K562 (cell line): ENCODE measurements at regions not wholly inside any gene's neighbourhood (a gene's known extent, or its start where the extent isn't known, plus 50 kb on each side); places are given as distances from the start of the nearest gene placed in this dataset.

Experiments
- CTCF ChIP-seq, 3 experiments: IDR thresholded peaks in 2 of 3; conservative IDR thresholded peaks in 1 of 3; 2 replicates each; pipeline ENCODE4 v1.5.1; 2011 to 2012; ENCODE audit warnings: low read length in 3 of 3, mild to moderate bottlenecking in 3 of 3, control low read depth in 2 of 3, improper control_type of control experiment in 1 of 3, inconsistent platforms in 1 of 3, low read depth in 1 of 3, mixed read lengths in 1 of 3, moderate library complexity in 1 of 3; ENCODE audit not compliant: insufficient read depth in 2 of 3
- EZH2 ChIP-seq: IDR thresholded peaks from 2 replicates; pipeline ENCODE4 v1.6.1; 2012; ENCODE audit warnings: low read depth, mild to moderate bottlenecking, inconsistent platforms, low read length, borderline replicate concordance
- GTF3C2 ChIP-seq: IDR thresholded peaks from 3 replicates; pipeline ENCODE4 v1.6.1; 2011; ENCODE audit warnings: borderline replicate concordance, mild to moderate bottlenecking, moderate library complexity; ENCODE audit not compliant: insufficient read length; ENCODE audit errors: extremely low read depth
- NFYB ChIP-seq: IDR thresholded peaks from 2 replicates; pipeline ENCODE4 v1.6.1; 2011; ENCODE audit warnings: mild to moderate bottlenecking, moderate library complexity; ENCODE audit not compliant: insufficient read length; ENCODE audit errors: extremely low read depth
- NR4A1 ChIP-seq, 2 experiments: fragments of 250-450 bp in 1 of 2; fragments of 450-650 bp in 1 of 2; sonication (Bioruptor Pico) in 1 of 2; IDR thresholded peaks; 2 replicates each; pipeline versions ENCODE4 v1.4.0 to v1.6.1; 2016 to 2020; ENCODE audit warnings: mild to moderate bottlenecking in 2 of 2, missing compliant biosample characterization in 1 of 2, missing genetic modification characterization in 1 of 2, moderate library complexity in 1 of 2
- PCBP2 ChIP-seq: fragments of 200-400 bp; formaldehyde crosslinking; IDR thresholded peaks from 2 replicates; pipeline ENCODE4 v1.6.1; 2018; ENCODE audit warnings: low read length, low read depth, mild to moderate bottlenecking, moderate library complexity; ENCODE audit not compliant: poor library complexity, severe bottlenecking
- SP1 ChIP-seq: sonication (generic); formaldehyde crosslinking; IDR thresholded peaks from 2 replicates; pipeline ENCODE4 v1.8.1; 2022; ENCODE audit warnings: mild to moderate bottlenecking, missing genetic modification reagents
- SREBF1 ChIP-seq: fragments of 150-350 bp; IDR thresholded peaks from 2 replicates; pipeline ENCODE4 v1.6.1; 2014; ENCODE audit warnings: antibody characterized with exemption, low read depth, low read length, borderline replicate concordance
- TAF1 ChIP-seq: IDR thresholded peaks from 2 replicates; pipeline ENCODE4 v1.6.1; 2011; ENCODE audit warnings: mild to moderate bottlenecking, low read length, moderate library complexity; ENCODE audit not compliant: insufficient read depth, control insufficient read depth, severe bottlenecking; ENCODE audit errors: extremely low read depth
- TAF15 ChIP-seq: fragments of 200-400 bp; formaldehyde crosslinking; IDR thresholded peaks from 2 replicates; pipeline ENCODE4 v1.6.1; 2017; ENCODE audit warnings: mild to moderate bottlenecking, low read depth, low read length, moderate library complexity
- ZBED1 ChIP-seq: IDR thresholded peaks from 2 replicates; pipeline ENCODE4 v1.6.1; 2014
- ZNF24 ChIP-seq: fragments of 450-650 bp; IDR thresholded peaks from 2 replicates; pipeline ENCODE4 v1.6.1; 2016
- ZNF507 ChIP-seq: conservative IDR thresholded peaks from 2 replicates; pipeline ENCODE4 v1.6.1; 2017; ENCODE audit warnings: missing genetic modification characterization, missing compliant biosample characterization

- TF ChIP-seq ZNF507 (tag) (no peak), SP1 (CRISPR knock-in tag) (no peak), ZNF24 (no peak), CTCF (IDR thresholded peaks at IDR 0.05 in 2 of 3, conservative IDR thresholded peaks at IDR 0.05 in 1 of 3; ENCODE audit: insufficient read depth in 2 of 3, low read depth in 1 of 3, low read length in 3 of 3) (no peak), PCBP2 (no peak), TAF15 (no peak), NFYB (no peak), TAF1 (no peak), SREBF1 (no peak), GTF3C2 (no peak), NR4A1 (CRISPR knock-in tag; IDR thresholded peaks at IDR 0.05) (no peak), NR4A1 (tag; IDR thresholded peaks at IDR 0.05) (no peak), EZH2 (no peak), ZBED1 (no peak)
These were observed 480.2 kb downstream of the PLK2 start for GRCh38 chr5:57979671-57980070.
